ENCODE measurements at regions not wholly inside any gene's neighbourhood (a gene's known extent, or its start where the extent isn't known, plus 50 kb on each side); places are given as distances from the start of the nearest gene placed in this dataset.

GRCh38 chr4:189084671-189085070 is 856.0 kb upstream of the FRG1 start:
- TF ChIP-seq REST (IDR thresholded peaks at IDR 0.05; ENCODE audit: insufficient read depth in 1 of 2, low read depth in 2 of 2, low read length in 1 of 2) (no peak), POLR2AphosphoS5 (IDR thresholded peaks at IDR 0.05; ENCODE audit: low read depth, low read length) (no peak)
- TF ChIP-seq, protein P1, sequence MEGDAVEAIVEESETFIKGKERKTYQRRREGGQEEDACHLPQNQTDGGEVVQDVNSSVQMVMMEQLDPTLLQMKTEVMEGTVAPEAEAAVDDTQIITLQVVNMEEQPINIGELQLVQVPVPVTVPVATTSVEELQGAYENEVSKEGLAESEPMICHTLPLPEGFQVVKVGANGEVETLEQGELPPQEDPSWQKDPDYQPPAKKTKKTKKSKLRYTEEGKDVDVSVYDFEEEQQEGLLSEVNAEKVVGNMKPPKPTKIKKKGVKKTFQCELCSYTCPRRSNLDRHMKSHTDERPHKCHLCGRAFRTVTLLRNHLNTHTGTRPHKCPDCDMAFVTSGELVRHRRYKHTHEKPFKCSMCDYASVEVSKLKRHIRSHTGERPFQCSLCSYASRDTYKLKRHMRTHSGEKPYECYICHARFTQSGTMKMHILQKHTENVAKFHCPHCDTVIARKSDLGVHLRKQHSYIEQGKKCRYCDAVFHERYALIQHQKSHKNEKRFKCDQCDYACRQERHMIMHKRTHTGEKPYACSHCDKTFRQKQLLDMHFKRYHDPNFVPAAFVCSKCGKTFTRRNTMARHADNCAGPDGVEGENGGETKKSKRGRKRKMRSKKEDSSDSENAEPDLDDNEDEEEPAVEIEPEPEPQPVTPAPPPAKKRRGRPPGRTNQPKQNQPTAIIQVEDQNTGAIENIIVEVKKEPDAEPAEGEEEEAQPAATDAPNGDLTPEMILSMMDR (IDR thresholded peaks at IDR 0.05) = no peak
